Type B pancreatic cell (in vitro differentiated cells): ENCODE measurements at regions not wholly inside any gene's neighbourhood (a gene's known extent, or its start where the extent isn't known, plus 50 kb on each side); places are given as distances from the start of the nearest gene placed in this dataset.

Experiments
- DNase-seq: peaks from one replicate; pipeline ENCODE4 v3.0.0; 2021; ENCODE audit warnings: mixed read lengths; ENCODE audit not compliant: unreplicated experiment; ENCODE audit errors: extremely low spot score
- H3K27ac Mint-ChIP-seq: 2 replicates; pipeline ENCODE4 v1.8.0; 2021; ENCODE audit warnings: mild to moderate bottlenecking, mixed read lengths
- H3K27me3 Mint-ChIP-seq: 2 replicates; pipeline ENCODE4 v1.8.0; 2021; ENCODE audit warnings: mixed read lengths
- H3K36me3 Mint-ChIP-seq: 2 replicates; pipeline ENCODE4 v1.8.0; 2021; ENCODE audit warnings: mixed read lengths
- H3K4me1 Mint-ChIP-seq: one replicate; pipeline ENCODE4 v1.8.0; 2021; ENCODE audit warnings: mixed read lengths; ENCODE audit not compliant: unreplicated experiment
- H3K4me3 Mint-ChIP-seq: 2 replicates; pipeline ENCODE4 v1.8.0; 2021; ENCODE audit warnings: mild to moderate bottlenecking, mixed read lengths
- H3K9me3 Mint-ChIP-seq: 2 replicates; pipeline ENCODE4 v1.8.0; 2021; ENCODE audit warnings: mixed read lengths
- TF ChIP-seq, protein P1 (sequence below): fragments of 200-600 bp; sonication (generic); conservative IDR thresholded peaks from 2 replicates; pipeline ENCODE4 v1.5.0; 2021; ENCODE audit warnings: antibody characterized with exemption, mild to moderate bottlenecking

DNA sequence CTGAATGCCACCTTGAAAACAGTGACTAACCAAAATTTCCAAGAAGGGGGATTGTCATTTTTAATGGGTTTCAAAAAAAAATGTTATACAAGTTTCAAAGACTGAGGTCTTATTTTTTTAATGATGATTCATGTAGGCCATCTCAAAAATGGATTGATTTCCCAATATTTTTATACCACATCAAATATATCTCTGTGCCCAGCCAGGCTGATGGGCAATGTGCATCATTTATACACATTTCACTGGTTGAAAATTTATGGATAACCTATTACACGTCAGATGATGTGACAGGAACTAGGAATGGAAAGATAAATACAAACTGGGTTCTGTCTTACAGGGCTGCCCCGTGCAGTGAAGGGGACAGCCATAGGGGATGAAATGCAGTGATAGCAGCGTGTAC lies 112.7 kb upstream of the TMPO start:
- Mint-ChIP-seq H3K9me3 (no peaks in the 10 kb centered on the region), H3K36me3 (no peaks in the 10 kb centered on the region), H3K4me1 (peaks cover 16% of the 10 kb centered on the region), H3K4me3 (no peak overlapping the region), H3K27me3 (peaks cover under 1% of the 10 kb centered on the region), H3K27ac (no peak overlapping the region)
- TF ChIP-seq, protein P1, sequence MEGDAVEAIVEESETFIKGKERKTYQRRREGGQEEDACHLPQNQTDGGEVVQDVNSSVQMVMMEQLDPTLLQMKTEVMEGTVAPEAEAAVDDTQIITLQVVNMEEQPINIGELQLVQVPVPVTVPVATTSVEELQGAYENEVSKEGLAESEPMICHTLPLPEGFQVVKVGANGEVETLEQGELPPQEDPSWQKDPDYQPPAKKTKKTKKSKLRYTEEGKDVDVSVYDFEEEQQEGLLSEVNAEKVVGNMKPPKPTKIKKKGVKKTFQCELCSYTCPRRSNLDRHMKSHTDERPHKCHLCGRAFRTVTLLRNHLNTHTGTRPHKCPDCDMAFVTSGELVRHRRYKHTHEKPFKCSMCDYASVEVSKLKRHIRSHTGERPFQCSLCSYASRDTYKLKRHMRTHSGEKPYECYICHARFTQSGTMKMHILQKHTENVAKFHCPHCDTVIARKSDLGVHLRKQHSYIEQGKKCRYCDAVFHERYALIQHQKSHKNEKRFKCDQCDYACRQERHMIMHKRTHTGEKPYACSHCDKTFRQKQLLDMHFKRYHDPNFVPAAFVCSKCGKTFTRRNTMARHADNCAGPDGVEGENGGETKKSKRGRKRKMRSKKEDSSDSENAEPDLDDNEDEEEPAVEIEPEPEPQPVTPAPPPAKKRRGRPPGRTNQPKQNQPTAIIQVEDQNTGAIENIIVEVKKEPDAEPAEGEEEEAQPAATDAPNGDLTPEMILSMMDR: no peak
- DNase-seq: no peak

DNA sequence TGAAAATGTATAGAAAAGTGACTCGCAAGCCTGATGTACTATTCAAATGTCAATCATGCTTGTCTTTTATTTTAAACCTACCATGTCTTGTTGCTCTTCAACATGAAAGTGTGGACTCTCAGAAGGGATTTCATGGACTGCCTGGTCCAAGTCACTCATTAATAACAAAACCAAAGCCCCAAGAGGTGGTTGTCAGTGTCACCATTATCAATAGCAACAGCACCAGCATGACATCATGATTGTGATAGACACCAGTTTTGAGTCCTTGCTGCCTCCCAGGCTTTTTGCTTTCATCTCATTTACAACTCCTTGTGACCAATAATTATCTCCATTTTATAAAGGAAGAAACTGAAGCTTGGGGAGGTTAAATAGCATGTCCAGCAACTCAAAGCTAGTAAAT lies 112.0 kb upstream of the TMPO start:
- Mint-ChIP-seq H3K27ac (no peak overlapping the region), H3K4me1 (peaks cover 15% of the 10 kb centered on the region), H3K4me3 (no peak overlapping the region), H3K36me3 (no peaks in the 10 kb centered on the region), H3K9me3 (no peaks in the 10 kb centered on the region), H3K27me3 (no peaks in the 10 kb centered on the region)
- TF ChIP-seq, protein P1: no peak
- DNase-seq: no peak

DNA sequence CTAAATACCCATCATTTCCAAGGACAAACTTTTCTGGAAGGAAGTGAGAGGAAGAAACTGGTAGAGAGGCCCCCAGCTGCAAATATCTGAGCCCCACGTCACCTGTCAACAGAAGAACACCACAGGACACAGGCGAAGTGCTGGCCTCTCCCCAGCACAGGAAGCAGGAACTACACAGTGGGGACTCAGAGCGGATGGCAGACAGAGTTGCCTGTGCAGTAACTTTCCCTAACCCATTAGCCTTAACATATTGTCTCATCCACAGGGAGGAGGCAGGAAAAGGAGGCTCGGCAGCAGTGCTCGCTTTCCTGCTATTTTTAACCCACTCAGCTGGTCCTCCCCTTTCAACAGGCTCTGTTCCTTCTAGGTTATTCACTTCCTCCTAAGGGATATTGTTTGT lies 111.5 kb upstream of the TMPO start:
- TF ChIP-seq, protein P1: no peak
- H3K27ac Mint-ChIP-seq: no peak overlapping the region
- no peaks in the 10 kb centered on the region for H3K36me3 Mint-ChIP-seq
- no peaks in the 10 kb centered on the region for H3K27me3 Mint-ChIP-seq
- DNase-seq: no peak
- H3K4me1 Mint-ChIP-seq: peaks cover 15% of the 10 kb centered on the region
- H3K9me3 Mint-ChIP-seq: no peaks in the 10 kb centered on the region
- H3K4me3 Mint-ChIP-seq: no peak overlapping the region

DNA sequence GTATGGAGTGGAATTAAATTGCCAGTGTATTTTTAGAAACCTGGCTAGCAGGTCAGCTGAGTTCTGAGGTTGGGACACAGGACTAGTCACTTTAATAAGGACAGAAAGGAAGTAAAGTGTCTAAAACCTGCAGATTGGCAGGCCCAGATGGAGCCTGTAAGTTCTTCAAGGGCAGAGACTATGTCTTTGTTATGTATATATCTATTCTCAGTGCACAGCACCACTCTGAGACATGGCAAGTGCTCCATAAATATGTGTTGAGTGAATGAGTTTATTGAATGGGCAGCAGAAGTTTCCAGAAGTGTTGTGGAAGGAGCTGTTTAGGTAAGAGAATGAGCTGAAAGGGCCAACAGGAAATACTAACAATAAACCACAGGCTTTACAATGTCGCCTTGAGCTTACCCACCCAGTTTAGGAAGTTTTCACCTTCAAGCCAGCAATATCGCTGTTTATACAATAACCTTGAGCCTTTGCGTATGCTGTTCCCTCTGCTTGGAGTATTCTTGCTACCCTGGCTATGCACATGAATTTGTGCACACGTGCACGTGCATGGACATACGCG lies 109.5 kb upstream of the TMPO start:
- Mint-ChIP-seq H3K36me3 (no peaks in the 10 kb centered on the region), H3K27ac (no peak overlapping the region), H3K4me1 (peaks cover 5% of the 10 kb centered on the region), H3K27me3 (no peaks in the 10 kb centered on the region), H3K4me3 (no peak overlapping the region), H3K9me3 (no peaks in the 10 kb centered on the region)
- no peak for DNase-seq
- TF ChIP-seq, protein P1: no peak

DNA sequence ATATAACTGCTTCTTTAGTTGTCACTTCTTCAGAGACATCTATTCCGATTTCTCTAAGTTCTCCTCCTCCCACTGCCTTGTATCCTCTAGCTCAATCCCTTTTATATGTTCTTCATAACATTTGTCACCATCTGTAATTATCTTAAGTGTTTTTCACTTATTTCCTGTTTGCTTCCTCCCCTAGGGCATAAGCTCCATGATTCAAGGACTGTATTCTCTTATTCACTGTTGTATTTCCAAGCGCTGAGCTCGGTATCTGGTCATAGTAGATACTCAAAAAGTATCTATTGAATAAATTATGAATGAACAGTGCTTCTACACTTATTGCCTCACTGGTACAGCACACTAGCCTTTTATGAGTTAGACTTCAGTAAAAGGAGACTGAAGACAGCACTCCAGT lies 109.0 kb upstream of the TMPO start:
- TF ChIP-seq, protein P1: no peak
- no peaks in the 10 kb centered on the region for H3K36me3 Mint-ChIP-seq
- no peaks in the 10 kb centered on the region for H3K9me3 Mint-ChIP-seq
- peaks cover 3% of the 10 kb centered on the region for H3K4me1 Mint-ChIP-seq
- no peak overlapping the region for H3K4me3 Mint-ChIP-seq
- no peak for DNase-seq
- H3K27ac Mint-ChIP-seq: no peak overlapping the region
- no peaks in the 10 kb centered on the region for H3K27me3 Mint-ChIP-seq

DNA sequence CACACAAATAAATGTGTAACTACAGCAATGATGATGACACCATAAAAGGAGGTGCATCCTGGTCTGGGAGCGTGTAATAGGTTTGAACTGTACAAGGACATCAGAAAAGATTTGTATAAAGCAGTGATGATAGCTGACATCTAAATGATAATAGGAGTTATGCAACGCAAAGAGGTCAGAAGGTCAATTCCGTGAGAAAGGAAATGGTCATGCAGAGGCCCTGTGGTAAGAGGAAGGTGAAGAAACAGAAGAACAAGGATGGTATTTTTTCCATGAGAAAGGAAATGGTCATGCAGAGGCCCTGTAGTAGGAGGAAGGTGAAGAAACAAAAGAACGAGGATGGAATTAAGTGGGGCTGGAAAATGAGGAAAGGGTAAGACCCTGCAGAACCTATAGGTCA lies 106.7 kb upstream of the TMPO start:
- TF ChIP-seq, protein P1: no peak
- Mint-ChIP-seq H3K27me3 (no peaks in the 10 kb centered on the region), H3K27ac (no peak overlapping the region), H3K4me1 (no peaks in the 10 kb centered on the region), H3K36me3 (no peaks in the 10 kb centered on the region), H3K4me3 (no peak overlapping the region), H3K9me3 (no peaks in the 10 kb centered on the region)
- DNase-seq: no peak
